ENCODE measurements at regions not wholly inside any gene's neighbourhood (a gene's known extent, or its start where the extent isn't known, plus 50 kb on each side); places are given as distances from the start of the nearest gene placed in this dataset.

DNA sequence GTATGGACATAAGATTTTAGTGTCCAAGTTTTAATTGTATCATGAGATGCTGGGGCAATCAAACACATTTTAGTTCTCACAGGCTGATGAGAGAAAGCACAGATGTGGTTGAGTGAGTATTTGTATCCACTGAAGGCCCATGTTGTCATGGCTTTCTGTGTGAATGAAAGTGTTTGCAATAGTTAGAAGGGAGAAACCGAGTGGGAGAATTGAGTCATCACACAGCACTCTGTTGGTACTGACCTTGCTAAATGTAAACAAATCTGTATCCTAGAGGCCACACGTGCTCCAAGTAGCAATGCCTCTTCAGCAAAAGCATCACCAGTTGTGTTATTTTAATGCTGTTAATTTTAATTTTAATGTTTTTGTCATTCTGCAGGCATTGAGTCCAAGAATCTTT is 121.2 kb downstream of the EMX2 start:
- WGBS (ENCODE audit: missing lambda C conversion rate), result 1% methylated on average over 2 of the region's 2 CpGs
- no peak overlapping the region for H3K4me3 ChIP-seq
- peak; percentile 82 to 92 for ATAC-seq
- no peaks in the 10 kb centered on the region for H3K9me3 ChIP-seq
- FAIRE-seq, result no peak
- ChIA-PET CTCF (interaction anchor here (2.1 kb wide), 1 partner anchor 9 kb away, joined by 7 read pairs; no protein-coding TSS in a partner anchor), POLR2A (no interaction called here)
- no peak overlapping the region for H3K27ac ChIP-seq
- H3K4me1 ChIP-seq, result peaks cover 12% of the 10 kb centered on the region; the same call in 2 of the 3 replicates
- peak; percentile 23 to 66 for DNase-seq (ENCODE audit: low read depth in 1 of 2, low spot score in 1 of 2)
- TF ChIP-seq, protein P1, sequence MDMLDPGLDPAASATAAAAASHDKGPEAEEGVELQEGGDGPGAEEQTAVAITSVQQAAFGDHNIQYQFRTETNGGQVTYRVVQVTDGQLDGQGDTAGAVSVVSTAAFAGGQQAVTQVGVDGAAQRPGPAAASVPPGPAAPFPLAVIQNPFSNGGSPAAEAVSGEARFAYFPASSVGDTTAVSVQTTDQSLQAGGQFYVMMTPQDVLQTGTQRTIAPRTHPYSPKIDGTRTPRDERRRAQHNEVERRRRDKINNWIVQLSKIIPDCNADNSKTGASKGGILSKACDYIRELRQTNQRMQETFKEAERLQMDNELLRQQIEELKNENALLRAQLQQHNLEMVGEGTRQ (IDR thresholded peaks at IDR 0.05), result peak; percentile 45
- TF ChIP-seq FOXS1 (CRISPR knock-in tag; IDR thresholded peaks at IDR 0.05) (no peak), HOXA7 (CRISPR knock-in tag; IDR thresholded peaks at IDR 0.05) (no peak), BCL3 (IDR thresholded peaks at IDR 0.05) (no peak), ZC3H11A (IDR thresholded peaks at IDR 0.05) (no peak), HMGXB4 (CRISPR knock-in tag; IDR thresholded peaks at IDR 0.05; ENCODE audit: borderline replicate concordance) (no peak), JUN (IDR thresholded peaks at IDR 0.05) (no peak), RCOR1 (IDR thresholded peaks at IDR 0.05; ENCODE audit: low read depth, low read length) (no peak), MAZ (IDR thresholded peaks at IDR 0.05; ENCODE audit: borderline replicate concordance, low read depth, low read length) (no peak), EP300 (IDR thresholded peaks at IDR 0.05) (no peak), CEBPB (IDR thresholded peaks at IDR 0.05) (no peak), CHD4 (IDR thresholded peaks at IDR 0.05; ENCODE audit: borderline replicate concordance) (no peak), RAD21 (conservative IDR thresholded peaks at IDR 0.05 in 1 of 2, IDR thresholded peaks at IDR 0.05 in 1 of 2) (no peak), MAFK (IDR thresholded peaks at IDR 0.05; ENCODE audit: partially characterized antibody) (peak; percentile 23), GATA3 (IDR thresholded peaks at IDR 0.05; ENCODE audit: borderline replicate concordance) (no peak), NPAS2 (CRISPR knock-in tag; IDR thresholded peaks at IDR 0.05; ENCODE audit: borderline replicate concordance) (no peak), FOSL2 (IDR thresholded peaks at IDR 0.05) (no peak), FOSL2 (CRISPR knock-in tag; IDR thresholded peaks at IDR 0.05) (peak; percentile 43; the same call in 1 of the 2 replicates), NFE2L2 (conservative IDR thresholded peaks at IDR 0.05; ENCODE audit: low read length) (no peak), ATOH8 (CRISPR knock-in tag; IDR thresholded peaks at IDR 0.05; ENCODE audit: low read depth) (no peak), EHF (CRISPR knock-in tag; IDR thresholded peaks at IDR 0.05) (no peak), JUNB (IDR thresholded peaks at IDR 0.05) (no peak; the same call in 1 of the 2 replicates), RARB (CRISPR knock-in tag; IDR thresholded peaks at IDR 0.05) (no peak), CBX2 (IDR thresholded peaks at IDR 0.05; ENCODE audit: borderline replicate concordance, low read depth) (no peak), BHLHE40 (IDR thresholded peaks at IDR 0.05; ENCODE audit: low read depth, low read length) (peak; percentile 39; the same call in 1 of the 2 replicates)
- TF ChIP-seq, protein P2, sequence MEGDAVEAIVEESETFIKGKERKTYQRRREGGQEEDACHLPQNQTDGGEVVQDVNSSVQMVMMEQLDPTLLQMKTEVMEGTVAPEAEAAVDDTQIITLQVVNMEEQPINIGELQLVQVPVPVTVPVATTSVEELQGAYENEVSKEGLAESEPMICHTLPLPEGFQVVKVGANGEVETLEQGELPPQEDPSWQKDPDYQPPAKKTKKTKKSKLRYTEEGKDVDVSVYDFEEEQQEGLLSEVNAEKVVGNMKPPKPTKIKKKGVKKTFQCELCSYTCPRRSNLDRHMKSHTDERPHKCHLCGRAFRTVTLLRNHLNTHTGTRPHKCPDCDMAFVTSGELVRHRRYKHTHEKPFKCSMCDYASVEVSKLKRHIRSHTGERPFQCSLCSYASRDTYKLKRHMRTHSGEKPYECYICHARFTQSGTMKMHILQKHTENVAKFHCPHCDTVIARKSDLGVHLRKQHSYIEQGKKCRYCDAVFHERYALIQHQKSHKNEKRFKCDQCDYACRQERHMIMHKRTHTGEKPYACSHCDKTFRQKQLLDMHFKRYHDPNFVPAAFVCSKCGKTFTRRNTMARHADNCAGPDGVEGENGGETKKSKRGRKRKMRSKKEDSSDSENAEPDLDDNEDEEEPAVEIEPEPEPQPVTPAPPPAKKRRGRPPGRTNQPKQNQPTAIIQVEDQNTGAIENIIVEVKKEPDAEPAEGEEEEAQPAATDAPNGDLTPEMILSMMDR (IDR thresholded peaks at IDR 0.05), result no peak
- H3K4me2 ChIP-seq, result peak overlapping the region; percentile 17; the same call in 2 of the 3 replicates

All from A549 (cell line).